KOPT-K1 (cell line): ENCODE measurements at regions not wholly inside any gene's neighbourhood (a gene's known extent, or its start where the extent isn't known, plus 50 kb on each side); places are given as distances from the start of the nearest gene placed in this dataset.

Experiments used
- H3K27ac ChIP-seq: fragments of 200-600 bp; sonication (generic); 2 replicates; pipeline ENCODE4 v1.5.1; 2016; ENCODE audit warnings: antibody characterized with exemption, mild to moderate bottlenecking, low read depth, low read length; ENCODE audit not compliant: poor library complexity, severe bottlenecking
- H3K36me3 ChIP-seq: fragments of 200-600 bp; sonication (generic); 2 replicates; pipeline ENCODE4 v1.5.1; 2017; ENCODE audit warnings: antibody characterized with exemption, mild to moderate bottlenecking, low read length, moderate library complexity; ENCODE audit not compliant: insufficient read depth
- H3K9me3 ChIP-seq: fragments of 200-600 bp; sonication (generic); 2 replicates; pipeline ENCODE4 v1.5.1; 2017; ENCODE audit warnings: antibody characterized with exemption, low read length, mild to moderate bottlenecking; ENCODE audit not compliant: insufficient read depth, poor library complexity, severe bottlenecking

GRCh38 chr12:111107392-111108178, 187.2 kb upstream of the MYL2 start:
- H3K9me3 ChIP-seq, result no peaks in the 10 kb centered on the region
- no peaks in the 10 kb centered on the region for H3K36me3 ChIP-seq
- no peak overlapping the region for H3K27ac ChIP-seq

- no peaks in the 10 kb centered on the region for H3K36me3 ChIP-seq
- no peak overlapping the region for H3K27ac ChIP-seq
- H3K9me3 ChIP-seq, result no peaks in the 10 kb centered on the region
These were observed 184.9 kb upstream of the MYL2 start for GRCh38 chr12:111105294-111105693.

- H3K36me3 ChIP-seq, result no peaks in the 10 kb centered on the region
- H3K9me3 ChIP-seq, result no peaks in the 10 kb centered on the region
- no peak overlapping the region for H3K27ac ChIP-seq
These were observed 183.2 kb upstream of the MYL2 start for GRCh38 chr12:111103583-111103982.

DNA sequence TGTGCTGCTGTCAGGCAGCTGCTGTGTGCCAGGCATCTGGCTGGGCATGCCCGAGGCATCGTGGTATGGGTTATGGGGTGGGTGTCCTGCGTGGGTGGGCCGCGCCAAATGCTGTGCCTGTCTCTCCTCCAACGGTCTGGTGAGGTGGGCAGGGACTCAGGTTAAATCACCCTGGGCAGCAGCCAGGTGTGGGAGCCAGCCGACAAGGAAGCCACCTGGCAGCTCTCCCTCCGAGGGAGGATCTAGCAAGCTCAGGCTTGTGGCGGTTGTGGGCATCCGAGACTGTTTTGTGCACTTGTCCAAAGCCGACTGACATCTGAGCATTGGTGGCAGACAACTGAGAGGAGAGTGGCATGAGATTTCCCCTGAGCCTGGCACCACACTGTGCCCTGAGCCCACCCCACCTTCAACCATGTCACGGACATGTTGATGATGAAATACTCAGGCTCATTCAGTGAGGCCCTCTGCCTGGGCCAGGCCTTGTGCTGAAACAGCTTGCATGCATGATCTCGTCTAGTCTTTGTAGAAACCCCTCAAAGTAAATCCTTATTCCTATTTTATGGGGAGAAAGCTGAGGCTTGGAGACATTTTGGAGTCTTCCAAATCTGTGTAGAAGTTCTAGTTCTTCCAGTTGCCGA, 181.8 kb upstream of the MYL2 start:
- H3K27ac ChIP-seq, result no peak overlapping the region
- no peaks in the 10 kb centered on the region for H3K36me3 ChIP-seq
- H3K9me3 ChIP-seq, result no peaks in the 10 kb centered on the region

DNA sequence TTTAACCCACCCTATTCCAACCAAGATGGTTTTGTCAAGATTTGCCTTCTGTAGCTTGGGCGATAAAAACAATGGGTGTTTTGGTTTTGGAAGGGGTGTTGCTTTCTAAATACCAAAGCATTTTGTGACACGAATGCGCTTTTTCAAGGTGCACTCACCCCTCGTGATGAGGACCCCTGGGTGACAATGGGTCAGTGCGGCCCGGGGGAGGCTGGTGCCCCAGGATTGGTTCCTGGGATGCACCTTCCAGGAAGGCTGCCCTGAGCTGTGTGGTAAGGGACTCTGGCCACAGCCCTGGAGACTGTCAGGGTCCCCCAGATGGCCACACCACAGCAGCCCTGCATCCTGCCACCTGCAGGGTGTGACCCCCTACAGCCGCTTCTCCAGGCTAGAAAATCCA, 180.6 kb upstream of the MYL2 start:
- Histone ChIP-seq H3K36me3 (no peaks in the 10 kb centered on the region), H3K27ac (no peak overlapping the region), H3K9me3 (no peaks in the 10 kb centered on the region)

- no peak overlapping the region for H3K27ac ChIP-seq
These were observed 180.2 kb upstream of the MYL2 start for GRCh38 chr12:111100554-111100953.

DNA sequence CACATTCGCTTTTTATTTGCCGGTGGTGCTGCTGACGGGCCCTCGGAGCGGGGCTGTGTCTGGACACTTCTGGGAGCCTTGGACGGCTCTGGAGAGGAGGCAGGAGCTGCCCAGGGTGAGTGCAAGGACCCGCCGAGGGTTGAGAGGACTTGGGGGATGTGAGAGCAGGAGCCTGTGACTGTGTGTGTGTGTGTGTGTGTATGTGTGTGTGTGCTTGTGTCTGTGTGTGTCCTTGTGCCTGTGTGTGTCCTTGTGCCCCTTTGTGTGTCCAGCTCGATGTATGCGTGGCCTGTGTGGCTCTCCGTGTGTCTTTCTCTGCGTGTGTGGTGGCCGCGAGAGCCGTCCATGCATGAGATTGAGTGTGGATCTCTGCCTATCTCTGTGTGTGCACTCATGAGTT, 179.6 kb upstream of the MYL2 start:
- H3K27ac ChIP-seq, result no peak overlapping the region
- no peaks in the 10 kb centered on the region for H3K9me3 ChIP-seq
- H3K36me3 ChIP-seq, result no peaks in the 10 kb centered on the region

More at GRCh38 chr12:111100554-111100953, 180.2 kb upstream of the MYL2 start:
- Histone ChIP-seq H3K9me3 (no peaks in the 10 kb centered on the region), H3K36me3 (no peaks in the 10 kb centered on the region)

DNA sequence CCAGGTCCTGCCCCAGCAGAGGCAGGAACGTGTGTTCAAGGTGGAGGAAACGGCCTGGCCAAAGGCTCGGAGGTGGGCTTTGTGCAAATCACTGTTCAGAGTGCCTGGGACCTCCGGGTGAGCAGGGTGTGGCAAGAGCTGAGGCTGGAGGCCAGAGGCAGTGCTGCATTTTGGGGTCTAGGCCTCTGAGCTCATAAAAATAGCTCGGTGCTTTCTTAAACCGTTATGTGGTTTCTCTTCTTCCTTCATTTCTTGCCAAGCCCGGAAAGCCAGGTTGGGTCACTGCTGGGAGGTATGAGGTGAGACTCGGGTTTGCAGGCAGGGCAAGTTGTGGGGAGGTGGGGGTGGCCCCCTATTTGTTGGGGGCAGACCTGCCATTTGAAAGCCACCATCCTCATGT, 178.8 kb upstream of the MYL2 start:
- H3K27ac ChIP-seq, result no peak overlapping the region
- no peaks in the 10 kb centered on the region for H3K36me3 ChIP-seq
- H3K9me3 ChIP-seq, result no peaks in the 10 kb centered on the region

DNA sequence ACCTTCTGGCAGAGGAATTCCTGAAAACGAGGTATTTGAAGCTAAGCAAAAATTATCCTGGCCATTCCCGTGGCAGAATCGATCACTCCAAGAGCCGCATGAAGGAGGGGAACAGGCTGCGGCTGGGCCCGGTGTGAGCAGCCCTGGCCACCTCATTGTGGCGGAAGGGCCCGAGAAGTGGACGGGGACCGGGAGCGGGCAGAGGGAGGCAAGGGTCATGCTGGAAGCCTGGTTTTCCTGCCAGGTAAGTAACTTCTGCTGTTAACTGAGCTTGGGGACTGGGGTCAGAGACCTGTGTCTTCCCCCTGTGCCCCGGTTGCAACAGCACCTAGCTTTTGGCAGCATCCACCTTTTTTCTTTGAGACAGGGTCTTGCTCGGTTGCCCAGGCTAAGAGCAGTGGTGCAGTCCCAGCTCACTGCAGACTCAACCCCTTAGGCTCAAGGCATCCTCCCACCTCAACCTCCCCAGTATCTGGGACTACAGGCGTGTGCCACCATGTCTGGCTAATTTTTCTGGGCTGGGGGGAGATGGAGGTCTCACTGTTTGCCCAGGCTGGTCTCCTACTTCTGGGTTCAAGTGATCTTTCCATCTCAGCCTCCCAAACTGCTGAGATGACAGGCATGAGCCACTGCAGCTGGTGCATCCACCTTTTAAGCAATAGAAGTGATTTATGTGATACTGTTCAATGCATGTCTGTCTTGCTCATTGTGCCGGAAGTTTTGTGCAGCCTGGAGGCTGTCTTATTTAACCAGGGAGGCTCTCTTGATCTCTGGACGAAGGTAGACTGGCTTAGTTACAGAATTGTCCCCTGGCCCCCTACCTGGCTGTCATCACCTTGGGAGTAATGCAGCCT, 174.0 kb upstream of the MYL2 start:
- Histone ChIP-seq H3K27ac (no peak overlapping the region), H3K9me3 (no peaks in the 10 kb centered on the region), H3K36me3 (no peaks in the 10 kb centered on the region)

- no peak overlapping the region for H3K27ac ChIP-seq
- no peaks in the 10 kb centered on the region for H3K9me3 ChIP-seq
- no peaks in the 10 kb centered on the region for H3K36me3 ChIP-seq
These were observed 173.2 kb upstream of the MYL2 start for GRCh38 chr12:111093428-111094142.

GRCh38 chr12:111091051-111091450, 170.7 kb upstream of the MYL2 start:
- Histone ChIP-seq H3K9me3 (no peaks in the 10 kb centered on the region), H3K27ac (no peak overlapping the region), H3K36me3 (no peaks in the 10 kb centered on the region)

- Histone ChIP-seq H3K9me3 (no peaks in the 10 kb centered on the region), H3K36me3 (no peaks in the 10 kb centered on the region), H3K27ac (no peak overlapping the region)
These were observed 169.2 kb upstream of the MYL2 start for GRCh38 chr12:111089616-111090015.

DNA sequence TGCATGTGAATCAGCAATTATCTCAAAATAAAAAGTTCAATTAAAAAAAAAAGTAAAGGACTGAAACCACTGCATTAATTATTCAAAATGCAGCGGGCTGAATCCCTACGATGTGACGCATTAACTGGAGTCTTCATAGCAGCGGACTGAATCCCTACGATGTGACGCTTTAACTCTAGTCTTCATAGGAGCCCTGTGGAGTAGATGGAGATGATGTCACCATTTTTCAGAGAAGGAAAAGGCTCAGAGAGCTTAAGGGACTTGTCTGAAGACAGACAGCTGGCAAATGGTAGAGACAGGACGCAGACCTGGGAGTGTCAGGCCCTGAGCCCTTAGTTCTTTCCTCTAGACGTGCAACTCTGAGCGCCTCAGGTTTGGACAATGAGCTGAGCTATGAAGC, 168.0 kb upstream of the MYL2 start:
- no peaks in the 10 kb centered on the region for H3K9me3 ChIP-seq
- H3K27ac ChIP-seq, result no peak overlapping the region
- H3K36me3 ChIP-seq, result no peaks in the 10 kb centered on the region

DNA sequence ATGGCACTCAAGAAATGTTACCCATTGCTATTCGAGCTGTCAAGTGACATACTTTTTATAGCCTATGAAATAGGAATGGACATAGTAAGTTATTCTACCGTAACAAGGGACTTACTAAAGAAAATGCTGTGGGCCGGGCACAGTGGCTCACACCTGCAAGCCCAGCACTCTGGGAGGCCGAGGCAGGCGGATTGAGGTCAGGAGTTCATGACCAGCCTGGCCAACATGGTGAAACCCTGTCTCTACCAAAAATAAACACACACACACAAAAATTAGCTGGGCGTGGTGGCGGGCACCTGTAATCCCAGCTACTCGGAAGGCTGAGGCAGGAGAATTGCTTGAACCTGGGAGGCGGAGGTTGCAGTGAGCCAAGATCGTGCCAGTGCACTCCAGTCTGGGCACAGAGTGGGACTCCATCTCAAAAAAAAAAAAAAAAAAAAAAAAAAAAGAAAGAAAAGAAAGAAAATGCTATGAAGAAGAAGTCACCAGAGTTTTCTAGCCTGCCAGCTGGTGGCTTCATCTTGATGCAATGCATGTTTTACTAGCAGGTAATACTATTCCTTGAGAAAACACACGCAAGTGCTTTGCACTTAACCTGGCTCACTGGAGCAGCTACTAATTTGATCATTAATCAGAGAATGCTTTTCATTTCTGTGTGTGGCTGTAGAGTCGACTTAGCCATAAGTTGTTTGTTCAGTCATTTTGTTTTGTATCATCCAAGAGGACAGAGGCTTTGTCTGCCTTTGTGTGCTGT, 166.7 kb upstream of the MYL2 start:
- Histone ChIP-seq H3K36me3 (no peaks in the 10 kb centered on the region), H3K9me3 (no peaks in the 10 kb centered on the region), H3K27ac (no peak overlapping the region)
